HG03520 (cell line): ENCODE measurements at regions not wholly inside any gene's neighbourhood (a gene's known extent, or its start where the extent isn't known, plus 50 kb on each side); places are given as distances from the start of the nearest gene placed in this dataset.

ENCODE experiments used
- ATAC-seq: cut with Tn5 transposase; IDR thresholded peaks from one replicate; pipeline ENCODE4 v1.9.1; 2021; ENCODE audit warnings: mild to moderate bottlenecking, moderate library complexity; ENCODE audit not compliant: unreplicated experiment

GRCh38 chr20:39394461-39394860 lies 432.3 kb downstream of the DHX35 start:
- no peak for ATAC-seq

GRCh38 chr20:39390186-39390585 lies 428.0 kb downstream of the DHX35 start:
- ATAC-seq = no peak

GRCh38 chr20:39381595-39381994 lies 419.5 kb downstream of the DHX35 start:
- ATAC-seq = no peak

- no peak for ATAC-seq
Measured at GRCh38 chr20:39378776-39379175, 416.6 kb downstream of the DHX35 start.

- no peak for ATAC-seq
Measured at GRCh38 chr20:39376788-39377187, 414.6 kb downstream of the DHX35 start.

- ATAC-seq = no peak
Measured at GRCh38 chr20:39364320-39364719, 402.2 kb downstream of the DHX35 start.

GRCh38 chr20:39359981-39360620 lies 398.0 kb downstream of the DHX35 start:
- no peak for ATAC-seq

GRCh38 chr20:39358052-39358451 lies 395.9 kb downstream of the DHX35 start:
- ATAC-seq = peak; percentile 65

GRCh38 chr20:39356908-39357307 lies 394.8 kb downstream of the DHX35 start:
- no peak for ATAC-seq

- ATAC-seq = no peak
Measured at GRCh38 chr20:39349240-39349639, 387.1 kb downstream of the DHX35 start.

GRCh38 chr20:39347626-39348025 lies 385.5 kb downstream of the DHX35 start:
- no peak for ATAC-seq

GRCh38 chr20:39342463-39342862 lies 380.3 kb downstream of the DHX35 start:
- no peak for ATAC-seq

- ATAC-seq = peak; percentile 97
Measured at GRCh38 chr20:39338469-39339376, 376.6 kb downstream of the DHX35 start.

- ATAC-seq = no peak
Measured at GRCh38 chr20:39333211-39333610, 371.1 kb downstream of the DHX35 start.

- no peak for ATAC-seq
Measured at GRCh38 chr20:39328347-39328746, 366.2 kb downstream of the DHX35 start.

- no peak for ATAC-seq
Measured at GRCh38 chr20:39326050-39326449, 363.9 kb downstream of the DHX35 start.

- ATAC-seq = no peak
Measured at GRCh38 chr20:39318911-39319310, 356.8 kb downstream of the DHX35 start.

GRCh38 chr20:39312676-39313075 lies 350.5 kb downstream of the DHX35 start:
- no peak for ATAC-seq

GRCh38 chr20:39311851-39312506 lies 349.8 kb downstream of the DHX35 start:
- no peak for ATAC-seq

- ATAC-seq = no peak
Measured at GRCh38 chr20:39310363-39310995, 348.3 kb downstream of the DHX35 start.

- ATAC-seq = no peak
Measured at GRCh38 chr20:39309458-39309857, 347.3 kb downstream of the DHX35 start.
